GM12874 (cell line): ENCODE measurements at regions not wholly inside any gene's neighbourhood (a gene's known extent, or its start where the extent isn't known, plus 50 kb on each side); places are given as distances from the start of the nearest gene placed in this dataset.

Source experiments
- TF ChIP-seq, protein P1 (sequence below): IDR thresholded peaks from 2 replicates; pipeline ENCODE4 v1.5.1; 2011; ENCODE audit warnings: low read depth, mild to moderate bottlenecking, control low read depth, low read length, moderate library complexity; ENCODE audit not compliant: insufficient read depth

DNA sequence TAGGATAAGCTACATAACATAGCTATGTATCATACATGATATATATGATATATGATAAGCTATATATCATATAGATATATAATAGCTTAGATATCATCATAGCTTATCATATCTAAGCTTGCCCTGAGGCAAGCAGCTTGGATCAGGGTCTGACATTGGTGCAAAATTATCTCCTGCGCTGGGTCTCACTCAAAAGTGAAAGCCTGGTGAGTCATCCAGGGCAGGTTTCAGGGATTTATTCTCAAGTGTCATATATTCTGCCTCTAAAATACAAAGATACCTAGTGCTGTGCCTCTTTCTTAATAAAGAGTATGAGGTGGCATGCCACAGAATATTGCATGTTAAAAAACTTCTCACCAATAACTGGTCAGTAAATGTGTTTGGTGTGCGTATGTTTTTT, 105.9 kb downstream of the CDC14C start:
- TF ChIP-seq, protein P1, sequence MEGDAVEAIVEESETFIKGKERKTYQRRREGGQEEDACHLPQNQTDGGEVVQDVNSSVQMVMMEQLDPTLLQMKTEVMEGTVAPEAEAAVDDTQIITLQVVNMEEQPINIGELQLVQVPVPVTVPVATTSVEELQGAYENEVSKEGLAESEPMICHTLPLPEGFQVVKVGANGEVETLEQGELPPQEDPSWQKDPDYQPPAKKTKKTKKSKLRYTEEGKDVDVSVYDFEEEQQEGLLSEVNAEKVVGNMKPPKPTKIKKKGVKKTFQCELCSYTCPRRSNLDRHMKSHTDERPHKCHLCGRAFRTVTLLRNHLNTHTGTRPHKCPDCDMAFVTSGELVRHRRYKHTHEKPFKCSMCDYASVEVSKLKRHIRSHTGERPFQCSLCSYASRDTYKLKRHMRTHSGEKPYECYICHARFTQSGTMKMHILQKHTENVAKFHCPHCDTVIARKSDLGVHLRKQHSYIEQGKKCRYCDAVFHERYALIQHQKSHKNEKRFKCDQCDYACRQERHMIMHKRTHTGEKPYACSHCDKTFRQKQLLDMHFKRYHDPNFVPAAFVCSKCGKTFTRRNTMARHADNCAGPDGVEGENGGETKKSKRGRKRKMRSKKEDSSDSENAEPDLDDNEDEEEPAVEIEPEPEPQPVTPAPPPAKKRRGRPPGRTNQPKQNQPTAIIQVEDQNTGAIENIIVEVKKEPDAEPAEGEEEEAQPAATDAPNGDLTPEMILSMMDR, result no peak

- TF ChIP-seq, protein P1, result no peak
Observed at GRCh38 chr7:49037346-49038210, 113.2 kb downstream of the CDC14C start.

GRCh38 chr7:49038821-49039358, 114.5 kb downstream of the CDC14C start:
- TF ChIP-seq, protein P1, result no peak

- TF ChIP-seq, protein P1, result no peak
Observed at GRCh38 chr7:49060743-49061142, 136.4 kb downstream of the CDC14C start.

- TF ChIP-seq, protein P1, result no peak
Observed at GRCh38 chr7:49074538-49074937, 150.2 kb downstream of the CDC14C start.

DNA sequence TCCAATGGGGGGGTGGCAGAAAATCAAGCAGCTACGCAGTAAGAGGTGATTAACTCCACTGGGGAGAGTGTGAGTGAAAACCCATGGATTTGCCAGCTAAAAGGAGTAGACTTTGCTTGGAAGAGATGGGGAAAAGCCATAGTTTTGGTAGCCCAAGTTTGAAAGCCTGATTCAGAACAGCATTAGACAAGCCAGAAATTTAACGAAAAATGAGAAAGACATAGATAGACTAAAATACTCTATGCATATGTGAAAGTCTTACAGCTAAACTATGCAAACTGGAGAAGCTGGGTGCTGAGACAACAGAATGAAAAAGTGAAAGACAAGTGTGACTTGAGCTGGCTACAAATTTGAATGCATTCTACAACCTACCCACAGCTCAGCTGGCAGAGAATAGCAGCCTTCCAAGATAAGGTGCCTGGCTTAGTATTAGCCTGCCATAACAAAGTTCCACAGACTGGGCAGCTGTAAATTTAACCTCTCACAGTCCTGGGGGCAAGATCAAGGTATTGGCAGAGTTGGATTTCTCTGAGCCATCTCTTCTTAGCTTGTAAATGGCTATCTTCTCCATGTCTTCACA, 156.6 kb downstream of the CDC14C start:
- TF ChIP-seq, protein P1, result no peak

DNA sequence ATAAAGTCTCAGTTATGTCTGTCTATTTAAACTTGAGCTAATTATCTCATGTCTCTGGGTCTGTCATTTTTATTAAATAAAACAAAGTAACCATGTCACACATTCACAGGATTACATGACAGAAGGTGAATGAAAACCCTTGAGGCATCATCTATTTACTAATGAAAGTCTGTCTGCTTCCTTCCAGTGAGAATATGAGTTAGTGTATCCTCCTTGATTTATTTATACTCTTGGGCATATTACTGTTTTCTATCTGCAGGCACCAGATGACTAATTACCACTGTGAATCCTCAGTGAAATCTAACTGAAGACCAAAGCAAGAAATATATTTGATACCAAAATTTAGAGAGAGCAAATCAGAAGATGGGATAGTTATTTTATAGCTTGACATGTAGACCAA, 163.7 kb downstream of the CDC14C start:
- TF ChIP-seq, protein P1, result no peak
